Activated CD4-positive, alpha-beta memory T cell treated with anti-CD3 and anti-CD28 coated beads for 36 hours (primary cell): ENCODE measurements at regions not wholly inside any gene's neighbourhood (a gene's known extent, or its start where the extent isn't known, plus 50 kb on each side); places are given as distances from the start of the nearest gene placed in this dataset.

Source experiments
- CTCF ChIA-PET: fragments of 350-600 bp; sonication (Branson Sonifier 250); formaldehyde crosslinking; loops from one replicate; lab custom pipeline; 2021; ENCODE audit warnings: antibody characterized with exemption, inconsistent platforms; lab: Charles Lee
- POLR2A ChIA-PET: fragments of 350-600 bp; sonication (Branson Sonifier 250); formaldehyde crosslinking; loops from one replicate; lab custom pipeline; 2021; ENCODE audit warnings: antibody characterized with exemption; lab: Charles Lee
- DNase-seq: peaks from one replicate; pipeline ENCODE4 v3.0.0-alpha.2; 2020
- H3K27ac Mint-ChIP-seq: one replicate; pipeline ENCODE4 v1.8.0; 2021; ENCODE audit warnings: mixed read lengths
- H3K27me3 Mint-ChIP-seq: one replicate; pipeline ENCODE4 v1.8.0; 2021; ENCODE audit warnings: mixed read lengths
- H3K36me3 Mint-ChIP-seq: one replicate; pipeline ENCODE4 v1.8.0; 2021; ENCODE audit warnings: mixed read lengths
- H3K4me1 Mint-ChIP-seq: one replicate; pipeline ENCODE4 v1.8.0; 2021; ENCODE audit warnings: low read depth, mixed read lengths
- H3K4me3 Mint-ChIP-seq: one replicate; pipeline ENCODE4 v1.8.0; 2021; ENCODE audit warnings: mild to moderate bottlenecking, mixed read lengths
- H3K9me3 Mint-ChIP-seq: one replicate; pipeline ENCODE4 v1.8.0; 2021; ENCODE audit warnings: mixed read lengths
- intact Hi-C: fragments of 100-400 bp; cut with micrococcal nuclease; formaldehyde crosslinking; loops from one replicate; pipeline ENCODE4 v1.15.1; 2023

- DNase-seq = no peak
- H3K27ac Mint-ChIP-seq = no peak overlapping the region
- H3K36me3 Mint-ChIP-seq = no peaks in the 10 kb centered on the region
- no peak overlapping the region for H3K4me3 Mint-ChIP-seq
- H3K27me3 Mint-ChIP-seq = no peaks in the 10 kb centered on the region
- no peaks in the 10 kb centered on the region for H3K4me1 Mint-ChIP-seq
- H3K9me3 Mint-ChIP-seq = no peaks in the 10 kb centered on the region
- POLR2A ChIA-PET = no interaction called here
- CTCF ChIA-PET = no interaction called here
- intact Hi-C loops = no loop called here
Observed at GRCh38 chr3:104392327-104392726, 974.4 kb upstream of the ALCAM start.

- H3K4me1 Mint-ChIP-seq = no peaks in the 10 kb centered on the region
- POLR2A ChIA-PET = no interaction called here
- no peak for DNase-seq
- intact Hi-C loops = no loop called here
- no peak overlapping the region for H3K4me3 Mint-ChIP-seq
- no peaks in the 10 kb centered on the region for H3K27me3 Mint-ChIP-seq
- no peak overlapping the region for H3K27ac Mint-ChIP-seq
- H3K36me3 Mint-ChIP-seq = no peaks in the 10 kb centered on the region
- H3K9me3 Mint-ChIP-seq = peaks cover 4% of the 10 kb centered on the region
- CTCF ChIA-PET = no interaction called here
Observed at GRCh38 chr3:104396974-104397669, 969.6 kb upstream of the ALCAM start.

- peaks cover 4% of the 10 kb centered on the region for H3K9me3 Mint-ChIP-seq
- ChIA-PET CTCF (no interaction called here), POLR2A (no interaction called here)
- no peaks in the 10 kb centered on the region for H3K36me3 Mint-ChIP-seq
- no peaks in the 10 kb centered on the region for H3K27me3 Mint-ChIP-seq
- intact Hi-C loops = no loop called here
- no peaks in the 10 kb centered on the region for H3K4me1 Mint-ChIP-seq
- no peak for DNase-seq
- no peak overlapping the region for H3K4me3 Mint-ChIP-seq
- no peak overlapping the region for H3K27ac Mint-ChIP-seq
Observed at GRCh38 chr3:104397713-104398112, 969.0 kb upstream of the ALCAM start.

- H3K36me3 Mint-ChIP-seq = no peaks in the 10 kb centered on the region
- H3K4me1 Mint-ChIP-seq = no peaks in the 10 kb centered on the region
- H3K27ac Mint-ChIP-seq = no peak overlapping the region
- peaks cover 4% of the 10 kb centered on the region for H3K9me3 Mint-ChIP-seq
- H3K27me3 Mint-ChIP-seq = no peaks in the 10 kb centered on the region
- no peak for DNase-seq
- POLR2A ChIA-PET = no interaction called here
- H3K4me3 Mint-ChIP-seq = no peak overlapping the region
- CTCF ChIA-PET = no interaction called here
- intact Hi-C loops = no loop called here
Observed at GRCh38 chr3:104402902-104403301, 963.8 kb upstream of the ALCAM start.

GRCh38 chr3:104411757-104412156 lies 955.0 kb upstream of the ALCAM start:
- no peaks in the 10 kb centered on the region for H3K9me3 Mint-ChIP-seq
- H3K4me3 Mint-ChIP-seq = no peak overlapping the region
- intact Hi-C loops = no loop called here

GRCh38 chr3:104412608-104413580 lies 953.8 kb upstream of the ALCAM start:
- Mint-ChIP-seq H3K36me3 (no peaks in the 10 kb centered on the region), H3K4me3 (no peak overlapping the region), H3K27me3 (no peaks in the 10 kb centered on the region), H3K4me1 (no peaks in the 10 kb centered on the region), H3K9me3 (no peaks in the 10 kb centered on the region), H3K27ac (no peak overlapping the region)
- DNase-seq = no peak
- ChIA-PET CTCF (no interaction called here), POLR2A (no interaction called here)
- intact Hi-C loops = no loop called here

More at GRCh38 chr3:104411757-104412156, 955.0 kb upstream of the ALCAM start:
- no peak overlapping the region for H3K27ac Mint-ChIP-seq
- ChIA-PET POLR2A (no interaction called here), CTCF (no interaction called here)
- H3K36me3 Mint-ChIP-seq = no peaks in the 10 kb centered on the region
- no peaks in the 10 kb centered on the region for H3K4me1 Mint-ChIP-seq
- H3K27me3 Mint-ChIP-seq = no peaks in the 10 kb centered on the region
- no peak for DNase-seq

- no peak overlapping the region for H3K27ac Mint-ChIP-seq
- POLR2A ChIA-PET = no interaction called here
- no peak overlapping the region for H3K4me3 Mint-ChIP-seq
- H3K4me1 Mint-ChIP-seq = no peaks in the 10 kb centered on the region
- no peaks in the 10 kb centered on the region for H3K27me3 Mint-ChIP-seq
- intact Hi-C loops = no loop called here
- CTCF ChIA-PET = no interaction called here
- no peak for DNase-seq
- H3K36me3 Mint-ChIP-seq = no peaks in the 10 kb centered on the region
- H3K9me3 Mint-ChIP-seq = no peaks in the 10 kb centered on the region
Observed at GRCh38 chr3:104428337-104428925, 938.3 kb upstream of the ALCAM start.

- Mint-ChIP-seq H3K27me3 (no peaks in the 10 kb centered on the region), H3K36me3 (no peaks in the 10 kb centered on the region)
Observed at GRCh38 chr3:104429727-104430126, 937.0 kb upstream of the ALCAM start.

GRCh38 chr3:104436506-104436905 lies 930.2 kb upstream of the ALCAM start:
- H3K27me3 Mint-ChIP-seq = no peaks in the 10 kb centered on the region
- no peaks in the 10 kb centered on the region for H3K9me3 Mint-ChIP-seq
- no peak for DNase-seq
- no peaks in the 10 kb centered on the region for H3K36me3 Mint-ChIP-seq
- H3K4me1 Mint-ChIP-seq = no peaks in the 10 kb centered on the region
- CTCF ChIA-PET = no interaction called here
- intact Hi-C loops = no loop called here
- POLR2A ChIA-PET = no interaction called here
- no peak overlapping the region for H3K27ac Mint-ChIP-seq
- no peak overlapping the region for H3K4me3 Mint-ChIP-seq

More at GRCh38 chr3:104429727-104430126, 937.0 kb upstream of the ALCAM start:
- Mint-ChIP-seq H3K27ac (no peak overlapping the region), H3K4me1 (no peaks in the 10 kb centered on the region), H3K9me3 (no peaks in the 10 kb centered on the region), H3K4me3 (no peak overlapping the region)
- intact Hi-C loops = no loop called here
- CTCF ChIA-PET = no interaction called here
- DNase-seq = no peak
- POLR2A ChIA-PET = no interaction called here

GRCh38 chr3:104437131-104437750 lies 929.5 kb upstream of the ALCAM start:
- Mint-ChIP-seq H3K4me1 (no peaks in the 10 kb centered on the region), H3K36me3 (no peaks in the 10 kb centered on the region), H3K9me3 (no peaks in the 10 kb centered on the region), H3K27me3 (no peaks in the 10 kb centered on the region), H3K4me3 (no peak overlapping the region), H3K27ac (no peak overlapping the region)
- intact Hi-C loops = no loop called here
- no peak for DNase-seq
- ChIA-PET CTCF (no interaction called here), POLR2A (no interaction called here)

- CTCF ChIA-PET = no interaction called here
- Mint-ChIP-seq H3K4me3 (no peak overlapping the region), H3K4me1 (no peaks in the 10 kb centered on the region), H3K27ac (no peak overlapping the region), H3K36me3 (no peaks in the 10 kb centered on the region), H3K27me3 (no peaks in the 10 kb centered on the region), H3K9me3 (no peaks in the 10 kb centered on the region)
- DNase-seq = no peak
- POLR2A ChIA-PET = no interaction called here
- intact Hi-C loops = no loop called here
Observed at GRCh38 chr3:104437891-104438290, 928.8 kb upstream of the ALCAM start.

- Mint-ChIP-seq H3K27me3 (peaks cover 1% of the 10 kb centered on the region), H3K27ac (no peak overlapping the region), H3K4me3 (no peak overlapping the region), H3K36me3 (no peaks in the 10 kb centered on the region), H3K9me3 (no peaks in the 10 kb centered on the region), H3K4me1 (no peaks in the 10 kb centered on the region)
- ChIA-PET POLR2A (no interaction called here), CTCF (no interaction called here)
- intact Hi-C loops = no loop called here
- DNase-seq = no peak
Observed at GRCh38 chr3:104438706-104439105, 928.0 kb upstream of the ALCAM start.
